HepG2 (cell line): ENCODE measurements at regions not wholly inside any gene's neighbourhood (a gene's known extent, or its start where the extent isn't known, plus 50 kb on each side); places are given as distances from the start of the nearest gene placed in this dataset.

Experiments used
- ARID5B ChIP-seq: IDR thresholded peaks from 2 replicates; pipeline ENCODE4 v1.4.0; 2020; ENCODE audit warnings: mild to moderate bottlenecking, missing genetic modification reagents
- ATF1 ChIP-seq: IDR thresholded peaks from 2 replicates; pipeline ENCODE4 v1.6.1; 2016; ENCODE audit warnings: mild to moderate bottlenecking, control low read depth
- HMG20A ChIP-seq: IDR thresholded peaks from 2 replicates; pipeline ENCODE4 v1.6.1; 2016; ENCODE audit warnings: borderline replicate concordance
- IKZF5 ChIP-seq: IDR thresholded peaks from 2 replicates; pipeline ENCODE4 v1.6.1; 2018; ENCODE audit warnings: missing genetic modification reagents, mild to moderate bottlenecking, missing compliant biosample characterization
- KDM5B ChIP-seq: sonication (generic); formaldehyde crosslinking; IDR thresholded peaks from 2 replicates; pipeline ENCODE4 v1.4.0; 2020; ENCODE audit warnings: missing genetic modification reagents, mild to moderate bottlenecking, borderline replicate concordance
- MTF2 ChIP-seq: sonication (generic); formaldehyde crosslinking; IDR thresholded peaks from 2 replicates; pipeline ENCODE4 v1.5.0; 2020; ENCODE audit warnings: missing genetic modification reagents, borderline replicate concordance
- PTBP1 ChIP-seq: fragments of 200-400 bp; formaldehyde crosslinking; IDR thresholded peaks from 2 replicates; pipeline ENCODE4 v1.6.1; 2018; ENCODE audit warnings: low read length, low read depth; ENCODE audit not compliant: poor library complexity, severe bottlenecking
- SRSF9 ChIP-seq: fragments of 200-400 bp; formaldehyde crosslinking; IDR thresholded peaks from 2 replicates; pipeline ENCODE4 v1.6.1; 2018; ENCODE audit warnings: borderline replicate concordance, mild to moderate bottlenecking, low read depth, low read length; ENCODE audit not compliant: insufficient read depth, poor library complexity, severe bottlenecking
- TOE1 ChIP-seq: sonication (generic); formaldehyde crosslinking; IDR thresholded peaks from 2 replicates; pipeline ENCODE4 v1.4.0; 2020; ENCODE audit warnings: mild to moderate bottlenecking, missing genetic modification reagents
- ZC3H13 ChIP-seq: sonication (generic); formaldehyde crosslinking; IDR thresholded peaks from 2 replicates; pipeline ENCODE4 v1.8.1; 2023; ENCODE audit warnings: mild to moderate bottlenecking, missing genetic modification reagents, moderate library complexity
- ZMYM3 ChIP-seq: sonication (generic); formaldehyde crosslinking; IDR thresholded peaks from 2 replicates; pipeline ENCODE4 v1.5.1; 2020; ENCODE audit warnings: mild to moderate bottlenecking, missing genetic modification reagents
- ZNF34 ChIP-seq: sonication (generic); formaldehyde crosslinking; IDR thresholded peaks from 2 replicates; pipeline ENCODE4 v1.4.0; 2020; ENCODE audit warnings: mild to moderate bottlenecking, missing genetic modification reagents, borderline replicate concordance
- ZNF431 ChIP-seq: sonication (generic); formaldehyde crosslinking; IDR thresholded peaks from 2 replicates; pipeline ENCODE4 v1.9.0; 2022; ENCODE audit warnings: missing genetic modification reagents, low read depth, mild to moderate bottlenecking, borderline replicate concordance
- ZNF567 ChIP-seq: sonication (generic); formaldehyde crosslinking; IDR thresholded peaks from 2 replicates; pipeline ENCODE4 v1.8.1; 2023; ENCODE audit warnings: mild to moderate bottlenecking, missing genetic modification reagents, borderline replicate concordance
- ZNF616 ChIP-seq: sonication (generic); formaldehyde crosslinking; IDR thresholded peaks from 2 replicates; pipeline ENCODE4 v1.5.0; 2020; ENCODE audit warnings: low read depth, mild to moderate bottlenecking, missing genetic modification reagents
- TF ChIP-seq, protein P1 (sequence below): sonication (generic); formaldehyde crosslinking; IDR thresholded peaks from 2 replicates; pipeline ENCODE4 v1.4.0; 2020; ENCODE audit warnings: missing genetic modification reagents, borderline replicate concordance
- TF ChIP-seq, protein P2 (sequence below): sonication (generic); formaldehyde crosslinking; IDR thresholded peaks from 2 replicates; pipeline ENCODE4 v1.5.1; 2020; ENCODE audit warnings: mild to moderate bottlenecking, missing genetic modification reagents

GRCh38 chr2:134119713-134120405 is 134.0 kb upstream of the MGAT5 start (continued):
- TF ChIP-seq ZNF567 (CRISPR knock-in tag) = peak; percentile 59; the same call in 1 of the 2 replicates
- TF ChIP-seq ZNF616 (CRISPR knock-in tag) = no peak
- TF ChIP-seq, protein P1, sequence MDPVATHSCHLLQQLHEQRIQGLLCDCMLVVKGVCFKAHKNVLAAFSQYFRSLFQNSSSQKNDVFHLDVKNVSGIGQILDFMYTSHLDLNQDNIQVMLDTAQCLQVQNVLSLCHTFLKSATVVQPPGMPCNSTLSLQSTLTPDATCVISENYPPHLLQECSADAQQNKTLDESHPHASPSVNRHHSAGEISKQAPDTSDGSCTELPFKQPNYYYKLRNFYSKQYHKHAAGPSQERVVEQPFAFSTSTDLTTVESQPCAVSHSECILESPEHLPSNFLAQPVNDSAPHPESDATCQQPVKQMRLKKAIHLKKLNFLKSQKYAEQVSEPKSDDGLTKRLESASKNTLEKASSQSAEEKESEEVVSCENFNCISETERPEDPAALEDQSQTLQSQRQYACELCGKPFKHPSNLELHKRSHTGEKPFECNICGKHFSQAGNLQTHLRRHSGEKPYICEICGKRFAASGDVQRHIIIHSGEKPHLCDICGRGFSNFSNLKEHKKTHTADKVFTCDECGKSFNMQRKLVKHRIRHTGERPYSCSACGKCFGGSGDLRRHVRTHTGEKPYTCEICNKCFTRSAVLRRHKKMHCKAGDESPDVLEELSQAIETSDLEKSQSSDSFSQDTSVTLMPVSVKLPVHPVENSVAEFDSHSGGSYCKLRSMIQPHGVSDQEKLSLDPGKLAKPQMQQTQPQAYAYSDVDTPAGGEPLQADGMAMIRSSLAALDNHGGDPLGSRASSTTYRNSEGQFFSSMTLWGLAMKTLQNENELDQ = no peak
- TF ChIP-seq TOE1 = peak; percentile 49; the same call in 1 of the 2 replicates
- TF ChIP-seq ZC3H13 (CRISPR knock-in tag) = no peak
- TF ChIP-seq ZMYM3 (CRISPR knock-in tag) = peak; percentile 92
- peak; percentile 68 for TF ChIP-seq ZNF431 (CRISPR knock-in tag)
- TF ChIP-seq PTBP1 = no peak
- TF ChIP-seq, protein P2, sequence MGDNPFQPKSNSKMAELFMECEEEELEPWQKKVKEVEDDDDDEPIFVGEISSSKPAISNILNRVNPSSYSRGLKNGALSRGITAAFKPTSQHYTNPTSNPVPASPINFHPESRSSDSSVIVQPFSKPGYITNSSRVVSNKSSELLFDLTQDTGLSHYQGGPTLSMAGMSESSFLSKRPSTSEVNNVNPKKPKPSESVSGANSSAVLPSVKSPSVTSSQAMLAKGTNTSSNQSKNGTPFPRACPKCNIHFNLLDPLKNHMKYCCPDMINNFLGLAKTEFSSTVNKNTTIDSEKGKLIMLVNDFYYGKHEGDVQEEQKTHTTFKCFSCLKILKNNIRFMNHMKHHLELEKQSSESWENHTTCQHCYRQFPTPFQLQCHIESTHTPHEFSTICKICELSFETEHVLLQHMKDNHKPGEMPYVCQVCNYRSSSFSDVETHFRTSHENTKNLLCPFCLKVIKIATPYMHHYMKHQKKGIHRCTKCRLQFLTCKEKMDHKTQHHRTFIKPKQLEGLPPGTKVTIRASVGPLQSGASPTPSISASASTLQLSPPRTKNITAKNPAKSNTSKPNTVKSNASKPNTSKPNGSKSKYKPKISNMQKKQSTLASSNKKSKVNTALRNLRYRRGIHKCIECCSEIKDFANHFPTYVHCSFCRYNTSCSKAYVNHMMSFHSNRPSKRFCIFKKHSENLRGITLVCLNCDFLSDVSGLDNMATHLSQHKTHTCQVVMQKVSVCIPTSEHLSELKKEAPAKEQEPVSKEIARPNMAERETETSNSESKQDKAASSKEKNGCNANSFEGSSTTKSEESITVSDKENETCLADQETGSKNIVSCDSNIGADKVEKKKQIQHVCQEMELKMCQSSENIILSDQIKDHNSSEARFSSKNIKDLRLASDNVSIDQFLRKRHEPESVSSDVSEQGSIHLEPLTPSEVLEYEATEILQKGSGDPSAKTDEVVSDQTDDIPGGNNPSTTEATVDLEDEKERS (CRISPR knock-in tag) = no peak
- peak; percentile 53; the same call in 1 of the 2 replicates for TF ChIP-seq KDM5B (CRISPR knock-in tag)
- TF ChIP-seq ZNF34 (CRISPR knock-in tag) = 0 out of 2 replicates have a peak, but pooled peaks have one; percentile 71
- TF ChIP-seq IKZF5 (CRISPR knock-in tag) = peak; percentile 58; the same call in 1 of the 2 replicates
- TF ChIP-seq ATF1 (CRISPR knock-in tag) = no peak
- TF ChIP-seq ARID5B (CRISPR knock-in tag) = peak; percentile 51; the same call in 1 of the 2 replicates
- TF ChIP-seq HMG20A (CRISPR knock-in tag) = peak; percentile 28; the same call in 1 of the 2 replicates
- no peak for TF ChIP-seq SRSF9
- TF ChIP-seq MTF2 (CRISPR knock-in tag) = no peak
